Aorta (tissue), 5 donors: ENCODE measurements at regions not wholly inside any gene's neighbourhood (a gene's known extent, or its start where the extent isn't known, plus 50 kb on each side); places are given as distances from the start of the nearest gene placed in this dataset.

Experiments used
- ATAC-seq: fragments of 200-7000 bp; cut with Tn5 transposase; one replicate; pipeline ENCODE4 v1.9.1; 2022; ENCODE audit warnings: moderate library complexity; ENCODE audit not compliant: low FRiP score
- DNase-seq, 2 donors: peaks; one replicate each; pipeline ENCODE4 v3.0.0-alpha.2; 2020
- H3K27ac ChIP-seq, 2 donors: one replicate each; pipeline ENCODE4 v1.5.1; 2013; ENCODE audit warnings: low read length in 2 of 2, mild to moderate bottlenecking in 2 of 2, moderate library complexity in 2 of 2, control low read depth in 1 of 2, inconsistent platforms in 1 of 2, low read depth in 1 of 2
- H3K27me3 ChIP-seq, 2 donors: one replicate each; pipeline ENCODE4 v1.6.1; 2013; ENCODE audit warnings: control low read depth in 1 of 2, low read length in 1 of 2, mild to moderate bottlenecking in 1 of 2, moderate library complexity in 1 of 2; ENCODE audit not compliant: insufficient read depth in 2 of 2, control insufficient read depth in 1 of 2
- H3K36me3 ChIP-seq, 2 donors: one replicate each; pipeline ENCODE4 v1.6.1; 2013; ENCODE audit warnings: control low read depth in 1 of 2, low read length in 1 of 2, mild to moderate bottlenecking in 1 of 2; ENCODE audit not compliant: insufficient read depth in 2 of 2, control insufficient read depth in 1 of 2
- H3K4me1 ChIP-seq, 2 donors: one replicate each; pipeline ENCODE4 v1.6.1; 2013; ENCODE audit warnings: low read length in 2 of 2, control low read depth in 1 of 2, mild to moderate bottlenecking in 1 of 2, moderate library complexity in 1 of 2; ENCODE audit not compliant: insufficient read depth in 2 of 2, control insufficient read depth in 1 of 2
- H3K4me3 ChIP-seq, 2 donors: one replicate each; pipeline ENCODE4 v1.5.1; 2013; ENCODE audit warnings: low read length in 2 of 2, control low read depth in 1 of 2, mild to moderate bottlenecking in 1 of 2
- H3K9me3 ChIP-seq: one replicate; pipeline ENCODE4 v1.6.1; 2013; ENCODE audit warnings: mild to moderate bottlenecking, low read length; ENCODE audit not compliant: control insufficient read depth
- WGBS, 2 donors: extraction: QIAGEN DNeasy Blood & Tissue Kit; methylation state at CpG; one replicate each; pipeline ENCODE4 v1.1.7; 2013; 5-methylcytosine and 5-hydroxymethylcytosine counted together
- intact Hi-C, 2 donors: fragments of 100-400 bp; cut with DNase I; formaldehyde crosslinking; loops; one replicate each; pipeline versions ENCODE4 v1.14.2 to v1.15.0; 2022
- donor health status: healthy with polysubstance abuse.
- donor health status: Bipolar disorder and iron deficiency.
- donor health status: DM: no; HTN: no; CAD: no.
- donor health status: DM: no; HTN: no; CAD: no.
- donor health status: DM: yes; HTN: yes; CAD: no.

- 79 to 85% methylated on average over 11 of the region's 11 CpGs for WGBS, 2 donors
- DNase-seq = no peak
- H3K27ac ChIP-seq = no peak overlapping the region
- H3K36me3 ChIP-seq = no peaks in the 10 kb centered on the region
- H3K4me1 ChIP-seq = no peaks in the 10 kb centered on the region
- peaks cover 6% of the 10 kb centered on the region for H3K9me3 ChIP-seq
- intact Hi-C loops = no loop called here
- no peak overlapping the region for H3K4me3 ChIP-seq
- no peak for ATAC-seq
- H3K27me3 ChIP-seq = no peaks in the 10 kb centered on the region
Measured at GRCh38 chr12:125254856-125255255, 189.6 kb downstream of the AACS start.

- DNase-seq = no peak
- 77 to 89% methylated on average over 12 of the region's 12 CpGs for WGBS, 2 donors
- no peak for ATAC-seq
- Histone ChIP-seq H3K27me3 (no peaks in the 10 kb centered on the region), H3K36me3 (no peaks in the 10 kb centered on the region), H3K4me3 (no peak overlapping the region), H3K27ac (no peak overlapping the region), H3K9me3 (peaks cover 7% of the 10 kb centered on the region), H3K4me1 (no peaks in the 10 kb centered on the region)
- intact Hi-C loops = no loop called here
Measured at GRCh38 chr12:125255935-125256633, 190.8 kb downstream of the AACS start.

GRCh38 chr12:125256634-125256936, 191.3 kb downstream of the AACS start:
- H3K4me3 ChIP-seq = no peak overlapping the region
- H3K4me1 ChIP-seq = no peaks in the 10 kb centered on the region
- no peak overlapping the region for H3K27ac ChIP-seq
- no peak for ATAC-seq
- 90 to 91% methylated on average over 3 of the region's 3 CpGs for WGBS, 2 donors
- no peak for DNase-seq
- H3K9me3 ChIP-seq = peaks cover 7% of the 10 kb centered on the region
- intact Hi-C loops = no loop called here
- H3K36me3 ChIP-seq = no peaks in the 10 kb centered on the region
- no peaks in the 10 kb centered on the region for H3K27me3 ChIP-seq

GRCh38 chr12:125259178-125259867, 194.1 kb downstream of the AACS start:
- H3K4me1 ChIP-seq = no peaks in the 10 kb centered on the region
- WGBS, 2 donors = 48 to 62% methylated on average over 15 of the region's 15 CpGs
- intact Hi-C loops = no loop called here
- H3K27ac ChIP-seq = no peak overlapping the region
- no peak for DNase-seq
- no peak overlapping the region for H3K4me3 ChIP-seq
- H3K36me3 ChIP-seq = peaks cover 0 to 2% of the 10 kb centered on the region in 2 donors
- peaks cover 9% of the 10 kb centered on the region for H3K9me3 ChIP-seq
- no peak for ATAC-seq
- no peaks in the 10 kb centered on the region for H3K27me3 ChIP-seq

GRCh38 chr12:125262851-125263250, 197.6 kb downstream of the AACS start:
- peaks cover 0 to 2% of the 10 kb centered on the region in 2 donors for H3K36me3 ChIP-seq
- no peak for ATAC-seq
- 65 to 71% methylated on average over 4 of the region's 4 CpGs for WGBS, 2 donors

GRCh38 chr12:125263385-125263784, 198.2 kb downstream of the AACS start:
- Histone ChIP-seq H3K36me3 (peaks cover 0 to 2% of the 10 kb centered on the region in 2 donors), H3K4me3 (no peak overlapping the region), H3K27me3 (no peaks in the 10 kb centered on the region), H3K4me1 (no peaks in the 10 kb centered on the region), H3K9me3 (peaks cover 4% of the 10 kb centered on the region), H3K27ac (no peak overlapping the region)
- intact Hi-C loops = no loop called here
- 91 to 94% methylated on average over 8 of the region's 8 CpGs for WGBS, 2 donors
- no peak for DNase-seq
- no peak for ATAC-seq

More at GRCh38 chr12:125262851-125263250, 197.6 kb downstream of the AACS start:
- no peak overlapping the region for H3K27ac ChIP-seq
- intact Hi-C loops = no loop called here
- H3K9me3 ChIP-seq = peaks cover 5% of the 10 kb centered on the region
- no peak overlapping the region for H3K4me3 ChIP-seq
- no peak for DNase-seq
- no peaks in the 10 kb centered on the region for H3K4me1 ChIP-seq
- H3K27me3 ChIP-seq = no peaks in the 10 kb centered on the region

GRCh38 chr12:125267114-125267513, 201.9 kb downstream of the AACS start:
- DNase-seq = no peak
- no peak overlapping the region for H3K27ac ChIP-seq
- 87 to 89% methylated on average over 5 of the region's 5 CpGs for WGBS, 2 donors
- H3K4me1 ChIP-seq = no peaks in the 10 kb centered on the region
- intact Hi-C loops = no loop called here
- H3K9me3 ChIP-seq = peaks cover 2% of the 10 kb centered on the region
- peaks cover 0 to 2% of the 10 kb centered on the region in 2 donors for H3K36me3 ChIP-seq
- no peak overlapping the region for H3K4me3 ChIP-seq
- ATAC-seq = no peak
- H3K27me3 ChIP-seq = no peaks in the 10 kb centered on the region

GRCh38 chr12:125269276-125269675, 204.0 kb downstream of the AACS start:
- Histone ChIP-seq H3K36me3 (peaks cover 0 to 2% of the 10 kb centered on the region in 2 donors), H3K4me3 (no peak overlapping the region), H3K27me3 (no peaks in the 10 kb centered on the region), H3K27ac (no peak overlapping the region), H3K4me1 (no peaks in the 10 kb centered on the region), H3K9me3 (peaks cover 1% of the 10 kb centered on the region)
- ATAC-seq (no peak), DNase-seq (no peak)
- intact Hi-C loops = no loop called here
- WGBS, 2 donors = 62 to 71% methylated on average over 5 of the region's 5 CpGs

GRCh38 chr12:125271892-125272291, 206.7 kb downstream of the AACS start:
- WGBS, 2 donors = 28 to 31% methylated on average over 4 of the region's 4 CpGs
- Histone ChIP-seq H3K27me3 (no peaks in the 10 kb centered on the region), H3K27ac (no peak overlapping the region), H3K4me3 (no peak overlapping the region), H3K36me3 (peaks cover 0 to 2% of the 10 kb centered on the region in 2 donors), H3K4me1 (no peaks in the 10 kb centered on the region), H3K9me3 (peaks cover 2% of the 10 kb centered on the region)
- intact Hi-C loops = no loop called here
- ATAC-seq = no peak
- no peak for DNase-seq
